GM20000 (cell line): ENCODE measurements at regions not wholly inside any gene's neighbourhood (a gene's known extent, or its start where the extent isn't known, plus 50 kb on each side); places are given as distances from the start of the nearest gene placed in this dataset.

Experiments
- DNase-seq: peaks from one replicate; pipeline ENCODE4 v3.0.0; 2012; ENCODE audit warnings: low spot score
- CTCF ChIP-seq: IDR thresholded peaks from 2 replicates; pipeline ENCODE4 v1.5.1; 2012; ENCODE audit warnings: mild to moderate bottlenecking, control low read depth; ENCODE audit errors: extremely low read depth, missing control alignments

- no peak for TF ChIP-seq CTCF
- no peak for DNase-seq
Measured at GRCh38 chr4:30808276-30808675, 88.1 kb downstream of the PCDH7 start.

DNA sequence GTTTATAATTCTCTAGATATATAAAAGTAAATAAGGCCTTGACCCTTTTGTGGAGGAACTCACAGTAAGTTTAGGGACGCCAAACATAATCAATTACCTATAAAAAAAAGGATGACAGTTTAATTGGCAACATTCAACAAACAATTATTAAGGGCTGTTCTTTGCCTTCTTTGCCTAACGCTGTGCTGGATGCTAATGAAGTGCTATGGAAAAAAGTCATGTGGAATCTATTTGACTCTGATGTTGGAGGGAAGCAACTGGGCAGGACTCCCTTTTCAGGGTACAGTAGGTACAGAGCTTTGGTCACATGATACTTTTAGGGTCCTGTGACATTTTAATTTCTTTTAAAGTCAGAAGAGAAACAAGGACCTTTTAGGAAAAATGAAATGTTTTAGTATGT, 91.1 kb downstream of the PCDH7 start:
- no peak for TF ChIP-seq CTCF
- DNase-seq: no peak

- DNase-seq: no peak
- TF ChIP-seq CTCF: no peak
Measured at GRCh38 chr4:30815685-30816084, 95.5 kb downstream of the PCDH7 start.

- DNase-seq: no peak
- no peak for TF ChIP-seq CTCF
Measured at GRCh38 chr4:30817447-30817846, 97.3 kb downstream of the PCDH7 start.

GRCh38 chr4:30818541-30818940, 98.4 kb downstream of the PCDH7 start:
- no peak for DNase-seq
- no peak for TF ChIP-seq CTCF

DNA sequence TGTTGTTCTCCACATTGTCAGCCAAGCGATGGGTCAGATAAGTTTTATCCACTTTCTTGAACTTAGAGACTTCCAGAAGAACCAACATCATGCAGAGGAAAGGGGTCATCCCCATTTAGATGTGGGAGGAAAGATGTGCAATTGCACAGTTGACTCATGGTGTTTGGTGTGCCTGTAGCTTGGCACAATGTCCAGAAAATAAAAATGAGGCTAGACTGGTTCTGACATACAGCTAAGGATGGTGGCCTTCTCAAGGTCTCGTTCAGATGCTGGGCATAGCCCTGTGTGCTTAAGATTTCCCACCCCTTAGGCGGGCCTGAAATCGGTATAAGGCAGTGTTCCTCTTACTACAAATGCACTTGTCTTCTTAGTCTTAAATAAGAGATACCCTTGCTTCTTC, 101.1 kb downstream of the PCDH7 start:
- TF ChIP-seq CTCF: no peak
- DNase-seq: no peak

GRCh38 chr4:30821859-30822612, 101.9 kb downstream of the PCDH7 start:
- no peak for DNase-seq
- no peak for TF ChIP-seq CTCF
